ENCODE measurements at regions not wholly inside any gene's neighbourhood (a gene's known extent, or its start where the extent isn't known, plus 50 kb on each side); places are given as distances from the start of the nearest gene placed in this dataset.

GRCh38 chr5:90162324-90162723, 247.2 kb downstream of the CETN3 start:
- intact Hi-C loops (cut with micrococcal nuclease): no loop called here
- H3K27ac Mint-ChIP-seq: no peak overlapping the region
- H3K4me1 Mint-ChIP-seq: no peaks in the 10 kb centered on the region
- no peaks in the 10 kb centered on the region for H3K9me3 Mint-ChIP-seq
- no peaks in the 10 kb centered on the region for H3K27me3 Mint-ChIP-seq
- H3K36me3 Mint-ChIP-seq (ENCODE audit: low read depth): no peaks in the 10 kb centered on the region
- DNase-seq: no peak
- H3K4me3 Mint-ChIP-seq: no peak overlapping the region

- H3K4me1 Mint-ChIP-seq: no peaks in the 10 kb centered on the region
- intact Hi-C loops (cut with micrococcal nuclease): no loop called here
- no peaks in the 10 kb centered on the region for H3K36me3 Mint-ChIP-seq (ENCODE audit: low read depth)
- H3K27me3 Mint-ChIP-seq: no peaks in the 10 kb centered on the region
- no peak overlapping the region for H3K27ac Mint-ChIP-seq
- H3K4me3 Mint-ChIP-seq: no peak overlapping the region
- no peak for DNase-seq
- H3K9me3 Mint-ChIP-seq: no peaks in the 10 kb centered on the region
These were observed 248.1 kb downstream of the CETN3 start for GRCh38 chr5:90161414-90161813.

GRCh38 chr5:90158131-90158530, 251.4 kb downstream of the CETN3 start:
- Mint-ChIP-seq H3K9me3 (peaks cover 5% of the 10 kb centered on the region), H3K4me3 (no peak overlapping the region)

GRCh38 chr5:90153031-90153430, 256.5 kb downstream of the CETN3 start:
- H3K4me3 Mint-ChIP-seq: no peak overlapping the region
- peaks cover 5% of the 10 kb centered on the region for H3K9me3 Mint-ChIP-seq
- intact Hi-C loops (cut with micrococcal nuclease): no loop called here
- no peaks in the 10 kb centered on the region for H3K27me3 Mint-ChIP-seq
- no peak for DNase-seq
- no peaks in the 10 kb centered on the region for H3K36me3 Mint-ChIP-seq (ENCODE audit: low read depth)
- no peaks in the 10 kb centered on the region for H3K4me1 Mint-ChIP-seq
- no peak overlapping the region for H3K27ac Mint-ChIP-seq

More at GRCh38 chr5:90158131-90158530, 251.4 kb downstream of the CETN3 start:
- Mint-ChIP-seq H3K36me3 (ENCODE audit: low read depth) (no peaks in the 10 kb centered on the region), H3K27me3 (no peaks in the 10 kb centered on the region), H3K27ac (no peak overlapping the region), H3K4me1 (no peaks in the 10 kb centered on the region)
- intact Hi-C loops (cut with micrococcal nuclease): no loop called here
- DNase-seq: no peak

GRCh38 chr5:90144625-90145327, 264.8 kb downstream of the CETN3 start:
- Mint-ChIP-seq H3K9me3 (peaks cover 4% of the 10 kb centered on the region), H3K4me3 (no peak overlapping the region), H3K4me1 (no peaks in the 10 kb centered on the region), H3K27me3 (no peaks in the 10 kb centered on the region), H3K36me3 (ENCODE audit: low read depth) (no peaks in the 10 kb centered on the region), H3K27ac (no peak overlapping the region)
- intact Hi-C loops (cut with micrococcal nuclease): no loop called here
- no peak for DNase-seq

GRCh38 chr5:90142541-90142940, 267.0 kb downstream of the CETN3 start:
- intact Hi-C loops (cut with micrococcal nuclease): no loop called here
- no peaks in the 10 kb centered on the region for H3K36me3 Mint-ChIP-seq (ENCODE audit: low read depth)
- no peak overlapping the region for H3K27ac Mint-ChIP-seq
- H3K27me3 Mint-ChIP-seq: no peaks in the 10 kb centered on the region
- no peak for DNase-seq
- H3K4me3 Mint-ChIP-seq: no peak overlapping the region
- peaks cover 4% of the 10 kb centered on the region for H3K9me3 Mint-ChIP-seq
- no peaks in the 10 kb centered on the region for H3K4me1 Mint-ChIP-seq

GRCh38 chr5:90141984-90142383, 267.6 kb downstream of the CETN3 start:
- Mint-ChIP-seq H3K4me3 (no peak overlapping the region), H3K27me3 (no peaks in the 10 kb centered on the region), H3K4me1 (no peaks in the 10 kb centered on the region), H3K27ac (no peak overlapping the region), H3K36me3 (ENCODE audit: low read depth) (no peaks in the 10 kb centered on the region), H3K9me3 (peaks cover 4% of the 10 kb centered on the region)
- DNase-seq: no peak
- intact Hi-C loops (cut with micrococcal nuclease): no loop called here

GRCh38 chr5:90136952-90137528, 272.5 kb downstream of the CETN3 start:
- Mint-ChIP-seq H3K27me3 (no peaks in the 10 kb centered on the region), H3K4me1 (no peaks in the 10 kb centered on the region), H3K27ac (no peak overlapping the region), H3K36me3 (ENCODE audit: low read depth) (no peaks in the 10 kb centered on the region), H3K4me3 (no peak overlapping the region), H3K9me3 (no peaks in the 10 kb centered on the region)
- no peak for DNase-seq
- intact Hi-C loops (cut with micrococcal nuclease): no loop called here

- Mint-ChIP-seq H3K4me1 (no peaks in the 10 kb centered on the region), H3K27me3 (no peaks in the 10 kb centered on the region), H3K4me3 (no peak overlapping the region), H3K9me3 (no peaks in the 10 kb centered on the region), H3K27ac (no peak overlapping the region), H3K36me3 (ENCODE audit: low read depth) (no peaks in the 10 kb centered on the region)
- intact Hi-C loops (cut with micrococcal nuclease): no loop called here
- DNase-seq: no peak
These were observed 273.7 kb downstream of the CETN3 start for GRCh38 chr5:90135779-90136378.

GRCh38 chr5:90134892-90135291, 274.7 kb downstream of the CETN3 start:
- DNase-seq: no peak
- no peak overlapping the region for H3K27ac Mint-ChIP-seq
- no peak overlapping the region for H3K4me3 Mint-ChIP-seq
- intact Hi-C loops (cut with micrococcal nuclease): no loop called here
- H3K9me3 Mint-ChIP-seq: no peaks in the 10 kb centered on the region
- no peaks in the 10 kb centered on the region for H3K4me1 Mint-ChIP-seq
- no peaks in the 10 kb centered on the region for H3K27me3 Mint-ChIP-seq
- no peaks in the 10 kb centered on the region for H3K36me3 Mint-ChIP-seq (ENCODE audit: low read depth)

GRCh38 chr5:90134381-90134780, 275.2 kb downstream of the CETN3 start:
- Mint-ChIP-seq H3K27ac (no peak overlapping the region), H3K36me3 (ENCODE audit: low read depth) (no peaks in the 10 kb centered on the region), H3K27me3 (no peaks in the 10 kb centered on the region), H3K4me1 (no peaks in the 10 kb centered on the region), H3K9me3 (no peaks in the 10 kb centered on the region), H3K4me3 (no peak overlapping the region)
- DNase-seq: no peak
- intact Hi-C loops (cut with micrococcal nuclease): no loop called here

- no peak for DNase-seq
- Mint-ChIP-seq H3K4me1 (no peaks in the 10 kb centered on the region), H3K27me3 (no peaks in the 10 kb centered on the region), H3K4me3 (no peak overlapping the region), H3K27ac (no peak overlapping the region), H3K9me3 (no peaks in the 10 kb centered on the region), H3K36me3 (ENCODE audit: low read depth) (no peaks in the 10 kb centered on the region)
- intact Hi-C loops (cut with micrococcal nuclease): no loop called here
These were observed 275.6 kb downstream of the CETN3 start for GRCh38 chr5:90133941-90134340.

- H3K4me1 Mint-ChIP-seq: no peaks in the 10 kb centered on the region
- intact Hi-C loops (cut with micrococcal nuclease): no loop called here
- H3K27ac Mint-ChIP-seq: no peak overlapping the region
- no peaks in the 10 kb centered on the region for H3K9me3 Mint-ChIP-seq
- DNase-seq: no peak
- H3K27me3 Mint-ChIP-seq: no peaks in the 10 kb centered on the region
- H3K36me3 Mint-ChIP-seq (ENCODE audit: low read depth): no peaks in the 10 kb centered on the region
- H3K4me3 Mint-ChIP-seq: no peak overlapping the region
These were observed 278.0 kb downstream of the CETN3 start for GRCh38 chr5:90131383-90132133.

- no peaks in the 10 kb centered on the region for H3K4me1 Mint-ChIP-seq
- no peak overlapping the region for H3K4me3 Mint-ChIP-seq
- H3K27ac Mint-ChIP-seq: no peak overlapping the region
- DNase-seq: no peak
- H3K9me3 Mint-ChIP-seq: no peaks in the 10 kb centered on the region
- H3K27me3 Mint-ChIP-seq: no peaks in the 10 kb centered on the region
- no peaks in the 10 kb centered on the region for H3K36me3 Mint-ChIP-seq (ENCODE audit: low read depth)
- intact Hi-C loops (cut with micrococcal nuclease): no loop called here
These were observed 281.0 kb downstream of the CETN3 start for GRCh38 chr5:90128551-90128950.
